Middle frontal gyrus (tissue), 1 donor: ENCODE measurements at regions not wholly inside any gene's neighbourhood (a gene's known extent, or its start where the extent isn't known, plus 50 kb on each side); places are given as distances from the start of the nearest gene placed in this dataset.

Experiments
- DNase-seq: peaks from one replicate; pipeline ENCODE4 v3.0.0-alpha.2; 2015; ENCODE audit warnings: low spot score; ENCODE audit errors: extremely low spot score

GRCh38 chr17:70862295-70862694 lies 693.0 kb downstream of the KCNJ2 start:
- no peak for DNase-seq

GRCh38 chr17:70863436-70864248 lies 694.3 kb downstream of the KCNJ2 start:
- DNase-seq: no peak

- DNase-seq: no peak
Observed at GRCh38 chr17:70865993-70866804, 696.9 kb downstream of the KCNJ2 start.

GRCh38 chr17:70868149-70868548 lies 698.8 kb downstream of the KCNJ2 start:
- no peak for DNase-seq

- DNase-seq: no peak
Observed at GRCh38 chr17:70869402-70870085, 700.2 kb downstream of the KCNJ2 start.

GRCh38 chr17:70871180-70871818 lies 702.0 kb downstream of the KCNJ2 start:
- DNase-seq: no peak

- DNase-seq: no peak
Observed at GRCh38 chr17:70872103-70872502, 702.8 kb downstream of the KCNJ2 start.

- DNase-seq: no peak
Observed at GRCh38 chr17:70875729-70876310, 706.5 kb downstream of the KCNJ2 start.

GRCh38 chr17:70878879-70879278 lies 709.5 kb downstream of the KCNJ2 start:
- DNase-seq: no peak

GRCh38 chr17:70879401-70879800 lies 710.1 kb downstream of the KCNJ2 start:
- DNase-seq: no peak

GRCh38 chr17:70881093-70881492 lies 711.8 kb downstream of the KCNJ2 start:
- DNase-seq: no peak

- DNase-seq: no peak
Observed at GRCh38 chr17:70882504-70882903, 713.2 kb downstream of the KCNJ2 start.

- no peak for DNase-seq
Observed at GRCh38 chr17:70886648-70887047, 717.3 kb downstream of the KCNJ2 start.

GRCh38 chr17:70888324-70888723 lies 719.0 kb downstream of the KCNJ2 start:
- no peak for DNase-seq

GRCh38 chr17:70891306-70891705 lies 722.0 kb downstream of the KCNJ2 start:
- no peak for DNase-seq

GRCh38 chr17:70892527-70892926 lies 723.2 kb downstream of the KCNJ2 start:
- no peak for DNase-seq

GRCh38 chr17:70896843-70897242 lies 727.5 kb downstream of the KCNJ2 start:
- DNase-seq: no peak

- DNase-seq: no peak
Observed at GRCh38 chr17:70897446-70897845, 728.1 kb downstream of the KCNJ2 start.

GRCh38 chr17:70901870-70902269 lies 732.5 kb downstream of the KCNJ2 start:
- no peak for DNase-seq

- DNase-seq: no peak
Observed at GRCh38 chr17:70905796-70906195, 736.5 kb downstream of the KCNJ2 start.

- DNase-seq: no peak
Observed at GRCh38 chr17:70906808-70907207, 737.5 kb downstream of the KCNJ2 start.
